Mucosa of descending colon (tissue), 3 donors: ENCODE measurements at regions not wholly inside any gene's neighbourhood (a gene's known extent, or its start where the extent isn't known, plus 50 kb on each side); places are given as distances from the start of the nearest gene placed in this dataset.

Experiments used
- ATAC-seq: fragments of 200-7000 bp; cut with Tn5 transposase; one replicate; pipeline ENCODE4 v1.9.1; 2020; ENCODE audit warnings: mild to moderate bottlenecking, moderate library complexity
- DNase-seq, 3 donors: peaks; one replicate each; pipeline ENCODE4 v3.0.0-alpha.2; 2020
- H3K36me3 ChIP-seq: fragments of 200-600 bp; one replicate; pipeline ENCODE4 v1.8.0; 2021; ENCODE audit warnings: low read depth, mild to moderate bottlenecking
- H3K4me1 ChIP-seq: fragments of 200-600 bp; one replicate; pipeline ENCODE4 v1.8.0; 2021; ENCODE audit warnings: low read depth, mild to moderate bottlenecking
- H3K4me3 ChIP-seq: fragments of 200-600 bp; one replicate; pipeline ENCODE4 v1.8.0; 2021; ENCODE audit warnings: mild to moderate bottlenecking
- H3K9me3 ChIP-seq: fragments of 200-600 bp; one replicate; pipeline ENCODE4 v1.8.0; 2021; ENCODE audit warnings: mild to moderate bottlenecking
- CTCF ChIP-seq: fragments of 200-600 bp; IDR thresholded peaks from one replicate; pipeline ENCODE4 v1.8.0; 2022; ENCODE audit warnings: antibody characterized with exemption, mild to moderate bottlenecking
- intact Hi-C, 2 donors: fragments of 100-400 bp; cut with DNase I in 1 of 2; cut with micrococcal nuclease in 1 of 2; formaldehyde crosslinking; loops; one replicate each; pipeline versions ENCODE4 v1.11.0 to v1.11.1; 2022; cut with DNase I, micrococcal nuclease
- donor health status: DM: no; HTN: no; CAD: no; lungs with moderate emphysema.
- donor health status: DM: no; HTN: no; CAD: no.
- donor health status: DM: no; HTN: yes; CAD: no.

- intact Hi-C loops: no loop called here
- ATAC-seq: no peak
- no peak for DNase-seq
- no peak for TF ChIP-seq CTCF
- peaks cover 5% of the 10 kb centered on the region for H3K9me3 ChIP-seq
- no peaks in the 10 kb centered on the region for H3K4me1 ChIP-seq
- H3K36me3 ChIP-seq: no peaks in the 10 kb centered on the region
- H3K4me3 ChIP-seq: no peak overlapping the region
Observed at GRCh38 chr11:103544874-103545273, 435.6 kb downstream of the DYNC2H1 start.

GRCh38 chr11:103545551-103545950 lies 436.3 kb downstream of the DYNC2H1 start:
- intact Hi-C loops: no loop called here
- Histone ChIP-seq H3K9me3 (peaks cover 5% of the 10 kb centered on the region), H3K4me3 (no peak overlapping the region), H3K4me1 (no peaks in the 10 kb centered on the region), H3K36me3 (no peaks in the 10 kb centered on the region)
- no peak for ATAC-seq
- DNase-seq: no peak
- no peak for TF ChIP-seq CTCF

GRCh38 chr11:103546236-103546635 lies 437.0 kb downstream of the DYNC2H1 start:
- Histone ChIP-seq H3K36me3 (no peaks in the 10 kb centered on the region), H3K4me1 (no peaks in the 10 kb centered on the region), H3K4me3 (no peak overlapping the region), H3K9me3 (peaks cover 1% of the 10 kb centered on the region)
- no peak for TF ChIP-seq CTCF
- intact Hi-C loops: no loop called here
- DNase-seq: no peak
- ATAC-seq: no peak

- TF ChIP-seq CTCF: no peak
- no peak for ATAC-seq
- no peak for DNase-seq
- no peaks in the 10 kb centered on the region for H3K36me3 ChIP-seq
- H3K4me1 ChIP-seq: no peaks in the 10 kb centered on the region
- no peak overlapping the region for H3K4me3 ChIP-seq
- no peaks in the 10 kb centered on the region for H3K9me3 ChIP-seq
- intact Hi-C loops: no loop called here
Observed at GRCh38 chr11:103547024-103547423, 437.8 kb downstream of the DYNC2H1 start.

- ATAC-seq (no peak), DNase-seq (no peak)
- Histone ChIP-seq H3K9me3 (no peaks in the 10 kb centered on the region), H3K4me3 (no peak overlapping the region), H3K4me1 (no peaks in the 10 kb centered on the region), H3K36me3 (no peaks in the 10 kb centered on the region)
- no peak for TF ChIP-seq CTCF
- intact Hi-C loops: no loop called here
Observed at GRCh38 chr11:103547691-103548090, 438.5 kb downstream of the DYNC2H1 start.

- DNase-seq: no peak
- no peak for TF ChIP-seq CTCF
- Histone ChIP-seq H3K9me3 (no peaks in the 10 kb centered on the region), H3K4me3 (no peak overlapping the region), H3K4me1 (no peaks in the 10 kb centered on the region), H3K36me3 (no peaks in the 10 kb centered on the region)
- no peak for ATAC-seq
- intact Hi-C loops: no loop called here
Observed at GRCh38 chr11:103548838-103549237, 439.6 kb downstream of the DYNC2H1 start.
